ACC112 (cell line): ENCODE measurements at regions not wholly inside any gene's neighbourhood (a gene's known extent, or its start where the extent isn't known, plus 50 kb on each side); places are given as distances from the start of the nearest gene placed in this dataset.

Experiments used
- H2AFZ ChIP-seq: fragments of 200-600 bp; sonication (generic); one replicate; pipeline ENCODE4 v1.6.0; 2017; ENCODE audit warnings: antibody characterized with exemption, low read length; ENCODE audit not compliant: unreplicated experiment
- H3K27ac ChIP-seq: fragments of 200-600 bp; sonication (generic); 2 replicates; pipeline ENCODE4 v1.5.1; 2014; ENCODE audit warnings: low read depth, mild to moderate bottlenecking, antibody characterized with exemption, low read length, moderate library complexity
- H3K27me3 ChIP-seq: fragments of 200-600 bp; sonication (generic); 2 replicates; pipeline ENCODE4 v1.6.1; 2014; ENCODE audit warnings: mild to moderate bottlenecking, antibody characterized with exemption, low read length, moderate library complexity, mixed read lengths; ENCODE audit not compliant: insufficient read depth
- H3K36me3 ChIP-seq: fragments of 200-600 bp; sonication (generic); 2 replicates; pipeline ENCODE4 v1.6.1; 2016; ENCODE audit warnings: mild to moderate bottlenecking, antibody characterized with exemption, low read length, moderate library complexity, mixed read lengths; ENCODE audit not compliant: insufficient read depth
- H3K4me1 ChIP-seq: fragments of 200-600 bp; sonication (generic); one replicate; pipeline ENCODE4 v1.6.1; 2016; ENCODE audit warnings: low read length, mixed read lengths; ENCODE audit not compliant: insufficient read depth, unreplicated experiment, control insufficient read depth
- H3K4me3 ChIP-seq: fragments of 200-600 bp; sonication (generic); 2 replicates; pipeline ENCODE4 v1.5.1; 2014; ENCODE audit warnings: mild to moderate bottlenecking, low read depth, low read length
- H3K79me2 ChIP-seq: fragments of 200-600 bp; sonication (generic); one replicate; pipeline ENCODE4 v1.6.0; 2016; ENCODE audit warnings: low read length; ENCODE audit not compliant: control insufficient read depth, unreplicated experiment, insufficient read depth

GRCh38 chrX:4944767-4945166 lies 1231.3 kb upstream of the PRKX start:
- no peak overlapping the region for H3K27ac ChIP-seq
- H3K36me3 ChIP-seq: no peaks in the 10 kb centered on the region
- no peak overlapping the region for H3K4me3 ChIP-seq
- no peaks in the 10 kb centered on the region for H3K27me3 ChIP-seq
- no peak overlapping the region for H2AFZ ChIP-seq
- H3K4me1 ChIP-seq: no peaks in the 10 kb centered on the region
- H3K79me2 ChIP-seq: no peaks in the 10 kb centered on the region

- Histone ChIP-seq H3K4me1 (no peaks in the 10 kb centered on the region), H3K36me3 (no peaks in the 10 kb centered on the region), H3K79me2 (no peaks in the 10 kb centered on the region), H3K27me3 (no peaks in the 10 kb centered on the region), H3K27ac (no peak overlapping the region), H2AFZ (no peak overlapping the region), H3K4me3 (no peak overlapping the region)
Measured at GRCh38 chrX:4936315-4936714, 1222.9 kb upstream of the PRKX start.

- Histone ChIP-seq H3K4me3 (no peak overlapping the region), H3K27ac (no peak overlapping the region), H3K36me3 (no peaks in the 10 kb centered on the region), H3K27me3 (no peaks in the 10 kb centered on the region), H3K4me1 (no peaks in the 10 kb centered on the region), H2AFZ (no peak overlapping the region), H3K79me2 (no peaks in the 10 kb centered on the region)
Measured at GRCh38 chrX:4935846-4936245, 1222.4 kb upstream of the PRKX start.

- Histone ChIP-seq H3K27me3 (no peaks in the 10 kb centered on the region), H3K36me3 (no peaks in the 10 kb centered on the region), H3K4me3 (no peak overlapping the region), H2AFZ (no peak overlapping the region), H3K79me2 (no peaks in the 10 kb centered on the region), H3K4me1 (no peaks in the 10 kb centered on the region), H3K27ac (no peak overlapping the region)
Measured at GRCh38 chrX:4935401-4935800, 1222.0 kb upstream of the PRKX start.

- no peak overlapping the region for H2AFZ ChIP-seq
- H3K27me3 ChIP-seq: no peaks in the 10 kb centered on the region
- no peaks in the 10 kb centered on the region for H3K4me1 ChIP-seq
- H3K27ac ChIP-seq: no peak overlapping the region
- H3K4me3 ChIP-seq: no peak overlapping the region
- no peaks in the 10 kb centered on the region for H3K36me3 ChIP-seq
- no peaks in the 10 kb centered on the region for H3K79me2 ChIP-seq
Measured at GRCh38 chrX:4932790-4933189, 1219.3 kb upstream of the PRKX start.

GRCh38 chrX:4930426-4930825 lies 1217.0 kb upstream of the PRKX start:
- Histone ChIP-seq H3K4me1 (no peaks in the 10 kb centered on the region), H2AFZ (no peak overlapping the region), H3K27me3 (no peaks in the 10 kb centered on the region), H3K4me3 (no peak overlapping the region), H3K79me2 (no peaks in the 10 kb centered on the region), H3K36me3 (no peaks in the 10 kb centered on the region), H3K27ac (no peak overlapping the region)

- no peak overlapping the region for H3K4me3 ChIP-seq
- H3K27ac ChIP-seq: no peak overlapping the region
- H3K36me3 ChIP-seq: no peaks in the 10 kb centered on the region
- no peaks in the 10 kb centered on the region for H3K27me3 ChIP-seq
- no peak overlapping the region for H2AFZ ChIP-seq
- no peaks in the 10 kb centered on the region for H3K79me2 ChIP-seq
- no peaks in the 10 kb centered on the region for H3K4me1 ChIP-seq
Measured at GRCh38 chrX:4925911-4926310, 1212.5 kb upstream of the PRKX start.

GRCh38 chrX:4909348-4909747 lies 1195.9 kb upstream of the PRKX start:
- H3K27me3 ChIP-seq: no peaks in the 10 kb centered on the region
- H3K27ac ChIP-seq: no peak overlapping the region
- H3K79me2 ChIP-seq: no peaks in the 10 kb centered on the region
- no peaks in the 10 kb centered on the region for H3K4me1 ChIP-seq
- H3K4me3 ChIP-seq: no peak overlapping the region
- no peaks in the 10 kb centered on the region for H3K36me3 ChIP-seq
- no peak overlapping the region for H2AFZ ChIP-seq

GRCh38 chrX:4905576-4905975 lies 1192.1 kb upstream of the PRKX start:
- no peaks in the 10 kb centered on the region for H3K27me3 ChIP-seq
- no peak overlapping the region for H2AFZ ChIP-seq
- H3K4me1 ChIP-seq: no peaks in the 10 kb centered on the region
- H3K79me2 ChIP-seq: no peaks in the 10 kb centered on the region
- no peak overlapping the region for H3K27ac ChIP-seq
- no peaks in the 10 kb centered on the region for H3K36me3 ChIP-seq
- no peak overlapping the region for H3K4me3 ChIP-seq

GRCh38 chrX:4881277-4881676 lies 1167.8 kb upstream of the PRKX start:
- Histone ChIP-seq H3K79me2 (no peaks in the 10 kb centered on the region), H3K27me3 (no peaks in the 10 kb centered on the region), H3K27ac (no peak overlapping the region), H2AFZ (no peak overlapping the region), H3K4me3 (no peak overlapping the region), H3K36me3 (no peaks in the 10 kb centered on the region), H3K4me1 (no peaks in the 10 kb centered on the region)

GRCh38 chrX:4878640-4879039 lies 1165.2 kb upstream of the PRKX start:
- no peaks in the 10 kb centered on the region for H3K36me3 ChIP-seq
- no peaks in the 10 kb centered on the region for H3K27me3 ChIP-seq
- H3K79me2 ChIP-seq: no peaks in the 10 kb centered on the region
- no peak overlapping the region for H2AFZ ChIP-seq
- H3K4me3 ChIP-seq: no peak overlapping the region
- H3K4me1 ChIP-seq: no peaks in the 10 kb centered on the region
- H3K27ac ChIP-seq: no peak overlapping the region

GRCh38 chrX:4876268-4876667 lies 1162.8 kb upstream of the PRKX start:
- Histone ChIP-seq H3K79me2 (no peaks in the 10 kb centered on the region), H3K4me1 (no peaks in the 10 kb centered on the region), H3K27me3 (no peaks in the 10 kb centered on the region), H3K4me3 (no peak overlapping the region), H3K36me3 (no peaks in the 10 kb centered on the region), H2AFZ (no peak overlapping the region), H3K27ac (no peak overlapping the region)
